Endodermal cell (in vitro differentiated cells): ENCODE measurements at regions not wholly inside any gene's neighbourhood (a gene's known extent, or its start where the extent isn't known, plus 50 kb on each side); places are given as distances from the start of the nearest gene placed in this dataset.

Experiments
- DNase-seq: peaks from one replicate; pipeline ENCODE4 v3.0.0-alpha.2; 2017
- H3K27ac ChIP-seq: 2 replicates; pipeline ENCODE4 v1.5.1; 2013; ENCODE audit warnings: mild to moderate bottlenecking, low read depth, low read length, moderate library complexity
- H3K27me3 ChIP-seq: 2 replicates; pipeline ENCODE4 v1.6.1; 2013; ENCODE audit warnings: mild to moderate bottlenecking, low read length, moderate library complexity; ENCODE audit not compliant: insufficient read depth, control insufficient read depth, poor library complexity, severe bottlenecking
- H3K36me3 ChIP-seq: 2 replicates; pipeline ENCODE4 v1.7.0; 2013; ENCODE audit warnings: mild to moderate bottlenecking, low read length, moderate library complexity; ENCODE audit not compliant: control insufficient read depth, insufficient read depth
- H3K4me1 ChIP-seq: one replicate; pipeline ENCODE4 v1.7.0; 2013; ENCODE audit warnings: low read length; ENCODE audit not compliant: control insufficient read depth, insufficient read depth
- H3K4me3 ChIP-seq: 2 replicates; pipeline ENCODE4 v1.5.1; 2013; ENCODE audit warnings: mild to moderate bottlenecking, low read length, moderate library complexity
- H3K9ac ChIP-seq: 2 replicates; pipeline ENCODE4 v1.6.1; 2013; ENCODE audit warnings: mild to moderate bottlenecking, low read length, moderate library complexity; ENCODE audit not compliant: poor library complexity, severe bottlenecking; ENCODE audit errors: extremely low read depth
- H3K9me3 ChIP-seq: 2 replicates; pipeline ENCODE4 v1.6.1; 2013; ENCODE audit warnings: mild to moderate bottlenecking, low read length, moderate library complexity; ENCODE audit not compliant: control insufficient read depth
- H3K27ac Mint-ChIP-seq: 2 replicates; pipeline ENCODE4 v1.8.0; 2020; ENCODE audit warnings: mixed read lengths
- H3K27me3 Mint-ChIP-seq: 2 replicates; pipeline ENCODE4 v1.8.0; 2021; ENCODE audit warnings: mild to moderate bottlenecking, mixed read lengths; ENCODE audit not compliant: insufficient read depth
- H3K36me3 Mint-ChIP-seq: 2 replicates; pipeline ENCODE4 v1.8.0; 2020; ENCODE audit warnings: low read depth, mixed read lengths
- H3K4me1 Mint-ChIP-seq: 2 replicates; pipeline ENCODE4 v1.8.0; 2020; ENCODE audit warnings: mixed read lengths
- H3K4me3 Mint-ChIP-seq: 2 replicates; pipeline ENCODE4 v1.8.0; 2020; ENCODE audit warnings: mild to moderate bottlenecking, moderate library complexity, mixed read lengths
- H3K9me3 Mint-ChIP-seq: 2 replicates; pipeline ENCODE4 v1.8.0; 2020; ENCODE audit warnings: mild to moderate bottlenecking, mixed read lengths
- WGBS, 2 experiments: methylation state at CpG; one replicate each; pipeline versions ENCODE4 v1.1.5 to v1.1.7; 2013; ENCODE audit warnings: missing lambda C conversion rate in 2 of 2, mixed read lengths in 1 of 2; ENCODE audit not compliant: insufficient coverage in 1 of 2, insufficient read length in 1 of 2; 5-methylcytosine and 5-hydroxymethylcytosine counted together
- TF ChIP-seq, protein P1 (sequence below): fragments of 200-600 bp; sonication (generic); conservative IDR thresholded peaks from 2 replicates; pipeline ENCODE4 v1.5.0; 2021; ENCODE audit warnings: antibody characterized with exemption, mild to moderate bottlenecking

DNA sequence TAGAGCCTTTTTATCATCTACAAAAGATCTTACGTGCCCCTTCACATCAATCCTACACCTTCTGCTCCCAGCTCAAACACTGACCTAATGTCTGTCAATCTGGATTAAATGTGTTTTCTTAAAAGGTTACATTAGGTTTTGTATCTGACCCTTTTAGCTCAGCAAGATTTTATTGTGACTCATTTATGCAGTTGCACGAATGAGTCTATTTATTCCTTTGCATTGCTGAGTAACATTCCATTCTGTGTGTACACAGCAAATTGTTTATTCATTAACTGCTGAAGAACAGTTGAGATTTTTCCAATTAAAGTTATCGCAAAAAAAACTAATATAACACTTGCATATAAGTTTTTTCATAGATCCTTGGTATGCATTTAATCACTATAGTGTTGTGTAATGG, 253.9 kb upstream of the GPC6 start:
- no peaks in the 10 kb centered on the region for H3K4me1 Mint-ChIP-seq
- Histone ChIP-seq H3K9me3 (no peaks in the 10 kb centered on the region), H3K9ac (no peak overlapping the region), H3K36me3 (no peaks in the 10 kb centered on the region), H3K27me3 (no peaks in the 10 kb centered on the region), H3K27ac (no peak overlapping the region), H3K4me3 (no peak overlapping the region), H3K4me1 (no peaks in the 10 kb centered on the region)
- no peak overlapping the region for H3K4me3 Mint-ChIP-seq
- H3K27ac Mint-ChIP-seq: no peak overlapping the region
- H3K27me3 Mint-ChIP-seq: no peaks in the 10 kb centered on the region
- WGBS, 2 experiments: 91 to 100% methylated on average over 2 to 3 of the region's 3 CpGs
- no peaks in the 10 kb centered on the region for H3K36me3 Mint-ChIP-seq
- TF ChIP-seq, protein P1, sequence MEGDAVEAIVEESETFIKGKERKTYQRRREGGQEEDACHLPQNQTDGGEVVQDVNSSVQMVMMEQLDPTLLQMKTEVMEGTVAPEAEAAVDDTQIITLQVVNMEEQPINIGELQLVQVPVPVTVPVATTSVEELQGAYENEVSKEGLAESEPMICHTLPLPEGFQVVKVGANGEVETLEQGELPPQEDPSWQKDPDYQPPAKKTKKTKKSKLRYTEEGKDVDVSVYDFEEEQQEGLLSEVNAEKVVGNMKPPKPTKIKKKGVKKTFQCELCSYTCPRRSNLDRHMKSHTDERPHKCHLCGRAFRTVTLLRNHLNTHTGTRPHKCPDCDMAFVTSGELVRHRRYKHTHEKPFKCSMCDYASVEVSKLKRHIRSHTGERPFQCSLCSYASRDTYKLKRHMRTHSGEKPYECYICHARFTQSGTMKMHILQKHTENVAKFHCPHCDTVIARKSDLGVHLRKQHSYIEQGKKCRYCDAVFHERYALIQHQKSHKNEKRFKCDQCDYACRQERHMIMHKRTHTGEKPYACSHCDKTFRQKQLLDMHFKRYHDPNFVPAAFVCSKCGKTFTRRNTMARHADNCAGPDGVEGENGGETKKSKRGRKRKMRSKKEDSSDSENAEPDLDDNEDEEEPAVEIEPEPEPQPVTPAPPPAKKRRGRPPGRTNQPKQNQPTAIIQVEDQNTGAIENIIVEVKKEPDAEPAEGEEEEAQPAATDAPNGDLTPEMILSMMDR: no peak
- H3K9me3 Mint-ChIP-seq: peaks cover 2% of the 10 kb centered on the region
- no peak for DNase-seq

DNA sequence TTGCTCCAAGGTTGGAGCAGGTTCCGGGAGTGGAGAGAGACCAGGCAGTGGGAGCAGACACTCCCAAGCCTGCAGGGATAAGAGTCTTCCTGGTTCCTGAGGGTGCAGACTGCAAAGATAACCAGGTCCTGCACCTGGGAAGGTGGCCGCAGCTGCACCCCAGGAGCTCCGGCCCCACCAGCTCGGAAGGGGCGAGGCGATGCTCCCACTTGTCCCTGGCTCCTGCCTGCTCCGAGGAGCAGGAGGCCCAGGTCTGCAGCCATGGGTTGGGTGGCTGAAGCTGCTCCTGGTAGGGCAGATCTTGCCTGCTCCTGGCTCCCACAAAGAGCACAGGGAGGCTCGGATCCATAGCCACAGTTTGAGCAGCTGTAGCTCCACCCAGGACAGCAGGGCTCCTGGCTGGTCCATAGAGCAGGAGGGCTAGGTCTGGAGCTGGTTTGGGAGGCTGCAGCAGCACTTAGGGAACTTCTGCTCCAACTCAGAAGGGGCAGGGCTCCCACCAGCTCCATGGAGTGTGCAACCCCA, 251.6 kb upstream of the GPC6 start:
- no peaks in the 10 kb centered on the region for H3K27me3 ChIP-seq
- TF ChIP-seq, protein P1: no peak
- no peaks in the 10 kb centered on the region for H3K9me3 ChIP-seq
- Mint-ChIP-seq H3K4me1 (no peaks in the 10 kb centered on the region), H3K27ac (no peak overlapping the region), H3K9me3 (peaks cover 2% of the 10 kb centered on the region), H3K4me3 (no peak overlapping the region), H3K27me3 (no peaks in the 10 kb centered on the region), H3K36me3 (no peaks in the 10 kb centered on the region)
- H3K9ac ChIP-seq: no peak overlapping the region
- DNase-seq: no peak
- no peak overlapping the region for H3K4me3 ChIP-seq
- no peaks in the 10 kb centered on the region for H3K36me3 ChIP-seq
- 96 to 100% methylated on average over 6 to 8 of the region's 8 CpGs for WGBS, 2 experiments
- H3K4me1 ChIP-seq: no peaks in the 10 kb centered on the region
- H3K27ac ChIP-seq: no peak overlapping the region

DNA sequence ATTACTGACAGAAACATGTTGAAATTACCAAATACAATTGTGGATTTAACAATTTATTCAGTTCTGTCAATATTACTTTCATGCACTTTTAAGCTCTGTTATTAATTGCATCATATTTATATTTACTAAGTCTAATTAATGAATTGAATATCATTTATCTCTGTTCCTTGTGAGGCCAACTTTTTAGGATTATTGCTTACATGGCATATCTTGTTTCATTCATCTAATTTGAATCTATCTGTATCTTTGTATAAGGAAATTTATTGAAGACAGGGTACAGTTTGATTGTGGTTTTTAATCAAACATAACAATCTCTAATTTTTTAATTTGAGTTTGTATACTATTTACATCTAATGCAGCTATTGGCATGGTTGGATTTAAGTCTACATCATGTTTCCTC, 249.9 kb upstream of the GPC6 start:
- Mint-ChIP-seq H3K27ac (no peak overlapping the region), H3K27me3 (no peaks in the 10 kb centered on the region), H3K36me3 (no peaks in the 10 kb centered on the region), H3K9me3 (peaks cover 2% of the 10 kb centered on the region), H3K4me1 (no peaks in the 10 kb centered on the region), H3K4me3 (no peak overlapping the region)
- no peaks in the 10 kb centered on the region for H3K27me3 ChIP-seq
- H3K9ac ChIP-seq: no peak overlapping the region
- no peak overlapping the region for H3K4me3 ChIP-seq
- no peaks in the 10 kb centered on the region for H3K36me3 ChIP-seq
- DNase-seq: no peak
- H3K4me1 ChIP-seq: no peaks in the 10 kb centered on the region
- TF ChIP-seq, protein P1: no peak
- no peak overlapping the region for H3K27ac ChIP-seq
- no peaks in the 10 kb centered on the region for H3K9me3 ChIP-seq
